ENCODE measurements at regions not wholly inside any gene's neighbourhood (a gene's known extent, or its start where the extent isn't known, plus 50 kb on each side); places are given as distances from the start of the nearest gene placed in this dataset.
"Not testable (repeated sequence)": the region's sequence is repeated elsewhere in the genome, so short reads cannot be mapped to it uniquely, and the experiment has no call there.

DNA sequence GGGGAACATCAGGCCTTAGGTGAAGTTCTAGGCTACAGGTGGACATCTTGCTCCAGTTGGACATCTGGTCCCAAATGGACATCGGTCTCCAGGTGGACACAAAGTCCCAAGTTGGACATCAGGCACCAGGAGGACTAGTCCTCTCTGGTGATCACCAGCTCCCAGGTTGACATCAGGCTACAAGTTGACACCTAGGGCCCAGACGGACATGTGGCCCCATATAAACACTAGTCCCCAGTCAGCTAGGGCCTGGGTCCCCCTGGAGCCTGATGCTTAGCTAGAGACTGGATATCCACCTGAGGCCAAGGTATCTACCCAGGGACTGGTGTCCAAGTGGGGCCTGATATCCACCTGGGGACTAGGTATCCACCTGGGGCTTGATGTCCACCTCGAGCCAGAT lies 75.8 kb upstream of the ZNF337 start:
- not testable (repeated sequence) for DNase-seq

DNA sequence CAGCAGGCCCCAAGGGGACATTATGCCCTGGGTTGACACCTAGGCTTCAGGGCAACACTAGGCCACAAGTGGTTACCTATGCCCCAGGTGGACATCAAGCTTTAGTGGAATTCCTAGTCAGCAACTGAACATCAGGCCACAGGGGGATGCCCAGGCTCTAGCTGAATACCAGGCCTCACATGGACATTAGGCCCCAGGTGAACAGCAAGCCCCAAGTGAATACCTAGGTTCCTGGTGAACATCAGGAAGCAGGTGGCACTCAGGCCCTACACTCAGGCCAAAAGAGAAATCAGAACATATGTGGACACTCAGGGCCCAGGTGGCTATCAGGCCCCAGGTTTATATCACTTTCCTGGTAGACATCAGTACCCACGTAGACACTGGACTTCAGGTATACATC lies 75.2 kb upstream of the ZNF337 start:
- DNase-seq, result not testable (repeated sequence)

DNA sequence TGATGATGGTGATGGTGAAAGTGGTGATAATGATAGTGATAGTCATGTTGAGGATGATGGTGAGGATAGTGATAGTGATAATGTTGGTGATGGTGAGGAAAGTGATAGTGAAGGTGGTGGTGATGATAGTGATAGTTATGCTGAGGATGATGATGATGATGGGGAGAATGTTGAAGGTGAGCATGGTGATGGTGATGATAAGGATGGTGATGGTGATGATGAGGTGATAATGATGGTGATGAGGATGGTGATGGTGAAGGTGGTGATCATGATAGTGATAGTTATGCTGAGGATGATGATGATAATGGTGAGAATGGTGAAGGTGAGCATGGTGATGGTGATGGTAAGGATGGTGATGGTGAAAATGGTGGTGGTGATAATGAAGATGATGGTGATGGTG lies 64.9 kb upstream of the ZNF337 start:
- DNase-seq, result no peak

DNA sequence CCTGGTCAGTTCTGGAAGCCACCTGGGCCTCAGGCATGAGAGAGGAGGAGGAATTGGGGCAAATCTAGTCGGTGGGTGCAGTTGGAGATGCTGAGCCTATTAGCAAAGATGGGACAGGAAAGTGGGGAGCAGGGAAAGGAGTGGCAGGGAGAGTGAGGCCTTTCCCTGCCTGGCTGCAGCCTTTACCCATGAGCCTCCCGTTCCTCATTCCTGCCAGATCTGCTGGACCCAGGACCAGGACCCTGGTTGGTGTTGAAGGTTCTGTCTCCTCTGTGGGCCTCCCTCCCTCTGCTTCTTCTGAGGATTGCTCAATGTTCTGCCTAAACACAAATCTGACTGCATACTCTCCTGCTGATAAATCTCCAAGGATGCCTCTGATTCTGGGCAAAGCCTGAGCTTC lies 64.4 kb upstream of the ZNF337 start:
- DNase-seq, result not testable (repeated sequence)

DNA sequence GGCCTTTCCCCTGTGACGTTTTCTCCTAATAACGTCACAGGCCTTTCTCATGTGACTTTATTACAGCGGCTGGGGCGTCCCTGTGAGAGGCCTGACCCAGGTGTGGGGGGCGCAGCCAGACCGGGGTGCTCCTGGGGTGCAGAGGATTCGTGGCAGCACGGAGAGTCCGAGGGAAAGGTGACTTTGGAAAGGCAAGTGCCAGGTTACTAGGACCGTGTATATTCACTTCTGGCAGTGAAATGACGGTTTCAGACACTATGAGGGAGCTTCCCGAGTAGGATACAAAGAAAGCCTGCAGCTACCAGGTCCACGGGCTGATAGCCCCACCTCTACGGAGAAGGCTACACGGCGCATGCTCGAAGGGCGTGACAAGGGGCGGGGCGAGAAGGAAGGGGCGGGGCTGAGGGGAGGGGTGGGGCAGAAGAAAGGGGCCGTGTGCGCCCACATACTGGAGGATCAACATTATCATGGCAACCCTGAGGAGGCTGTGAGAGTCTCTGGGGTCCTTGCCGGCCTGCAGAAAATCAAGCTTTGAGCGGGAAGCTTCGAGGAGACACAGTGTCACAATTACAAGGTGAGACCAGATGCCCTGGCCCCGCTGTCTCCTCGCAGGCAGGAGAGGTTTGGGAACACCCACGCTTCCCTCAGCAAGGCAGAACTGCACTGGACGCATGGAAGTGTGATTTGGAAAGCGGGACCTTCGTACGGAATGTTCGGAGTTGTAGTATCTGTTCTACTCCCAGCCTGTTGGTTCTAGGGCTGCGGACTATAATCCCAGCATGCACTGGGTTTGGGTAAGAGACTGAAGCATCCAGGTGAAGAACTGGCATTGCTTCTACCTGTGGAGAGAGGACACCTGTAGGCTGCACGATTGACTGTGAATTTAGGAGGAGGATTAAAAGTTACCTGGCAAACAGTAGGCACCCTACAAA lies 54.4 kb upstream of the ZNF337 start:
- peak; percentile 46 for DNase-seq

DNA sequence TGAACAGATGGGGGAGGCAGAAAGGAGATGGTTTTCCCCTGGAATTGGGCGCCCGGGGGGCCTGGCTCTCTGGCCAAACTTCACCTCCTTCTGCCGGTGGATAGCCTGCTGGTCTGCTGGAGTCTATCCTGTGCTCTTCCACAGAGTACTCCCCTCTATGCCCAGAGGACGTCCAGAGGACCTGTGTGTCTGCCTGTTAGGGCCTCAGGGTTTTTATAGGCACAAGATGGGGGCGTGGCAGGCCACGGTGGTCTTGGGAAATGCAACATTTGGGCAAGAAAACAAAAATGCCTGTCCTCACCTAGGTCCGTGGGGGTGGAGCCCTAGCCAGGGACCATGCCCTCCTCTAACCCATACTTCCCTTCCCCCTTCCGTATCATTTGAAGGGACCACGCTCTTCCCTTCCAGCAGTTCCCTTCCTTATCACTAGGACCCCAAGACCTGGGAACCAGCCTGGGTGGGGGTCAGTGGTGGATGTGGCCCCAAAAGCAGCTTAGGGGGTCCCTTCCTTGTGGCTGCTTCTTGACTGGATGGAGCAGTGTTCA lies 53.6 kb upstream of the ZNF337 start:
- no peak for DNase-seq

DNA sequence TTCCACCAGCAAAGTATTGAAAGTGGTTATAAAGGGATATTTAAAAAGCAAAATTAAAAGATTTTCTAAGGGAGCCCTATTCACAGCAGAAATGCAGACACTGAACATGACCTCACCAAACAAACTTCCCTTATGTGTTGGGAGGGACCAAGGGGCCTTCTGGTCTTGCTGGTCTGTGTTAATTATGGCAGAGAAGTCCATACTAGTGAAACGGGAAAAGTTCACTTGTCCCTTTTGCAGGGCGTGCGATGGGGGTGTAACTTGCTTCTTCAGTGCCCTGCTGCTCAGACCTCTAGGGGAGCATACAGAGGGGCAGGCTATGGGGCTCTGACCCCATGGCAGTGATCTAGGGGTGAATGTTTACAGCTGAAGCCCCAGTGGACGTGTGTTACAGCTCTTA lies 53.0 kb upstream of the ZNF337 start:
- DNase-seq, result no peak
